Neutrophil (primary cell): ENCODE measurements at regions not wholly inside any gene's neighbourhood (a gene's known extent, or its start where the extent isn't known, plus 50 kb on each side); places are given as distances from the start of the nearest gene placed in this dataset.

Source experiments
- H3K27ac ChIP-seq: fragments of 200-600 bp; sonication (generic); 2 replicates; pipeline ENCODE4 v1.5.1; 2016; ENCODE audit warnings: mild to moderate bottlenecking, moderate library complexity
- H3K27me3 ChIP-seq: fragments of 200-600 bp; sonication (generic); 2 replicates; pipeline ENCODE4 v1.6.0; 2016; ENCODE audit warnings: mild to moderate bottlenecking
- H3K36me3 ChIP-seq: fragments of 200-600 bp; sonication (generic); 2 replicates; pipeline ENCODE4 v1.5.1; 2017
- H3K4me1 ChIP-seq, 2 experiments: fragments of 200-600 bp in 1 of 2; sonication (generic) in 1 of 2; 1 replicate in 1 of 2; 2 replicates in 1 of 2; pipeline versions ENCODE4 v1.5.1 to v1.6.1; 2013 to 2016; ENCODE audit warnings: low read depth in 1 of 2, low read length in 1 of 2, mild to moderate bottlenecking in 1 of 2, moderate library complexity in 1 of 2; ENCODE audit not compliant: control insufficient read depth in 1 of 2, insufficient read depth in 1 of 2
- H3K4me3 ChIP-seq, 2 experiments: fragments of 200-600 bp in 1 of 2; sonication (generic) in 1 of 2; 1 replicate in 1 of 2; 2 replicates in 1 of 2; pipeline ENCODE4 v1.5.1; 2013 to 2016; ENCODE audit warnings: low read depth in 1 of 2, low read length in 1 of 2, mild to moderate bottlenecking in 1 of 2, moderate library complexity in 1 of 2
- H3K9me3 ChIP-seq: fragments of 200-600 bp; sonication (generic); 2 replicates; pipeline ENCODE4 v1.5.1; 2016
- CTCF ChIP-seq: fragments of 200-600 bp; sonication (generic); IDR thresholded peaks from 2 replicates; pipeline ENCODE4 v1.5.1; 2016; ENCODE audit warnings: antibody characterized with exemption

- no peak for TF ChIP-seq CTCF
- peaks cover 35% of the 10 kb centered on the region for H3K36me3 ChIP-seq
- peak overlapping the region; percentile 70 for H3K27ac ChIP-seq
- peaks cover 33 to 36% of the 10 kb centered on the region in 2 experiments for H3K4me1 ChIP-seq
- H3K9me3 ChIP-seq = no peaks in the 10 kb centered on the region
- peak overlapping the region; percentile 48 to 54 for H3K4me3 ChIP-seq
- H3K27me3 ChIP-seq = no peaks in the 10 kb centered on the region
Measured at GRCh38 chr12:124379938-124380754, 85.3 kb downstream of the RFLNA start.

GRCh38 chr12:124379379-124379937, 84.6 kb downstream of the RFLNA start:
- peaks cover 33 to 36% of the 10 kb centered on the region in 2 experiments for H3K4me1 ChIP-seq

GRCh38 chr12:124378926-124379325, 84.0 kb downstream of the RFLNA start:
- Histone ChIP-seq H3K27ac (no peak overlapping the region), H3K4me1 (peaks cover 33 to 36% of the 10 kb centered on the region in 2 experiments), H3K4me3 (no peak overlapping the region), H3K9me3 (no peaks in the 10 kb centered on the region), H3K36me3 (peaks cover 36% of the 10 kb centered on the region), H3K27me3 (no peaks in the 10 kb centered on the region)
- TF ChIP-seq CTCF = no peak

More at GRCh38 chr12:124379379-124379937, 84.6 kb downstream of the RFLNA start:
- no peak for TF ChIP-seq CTCF
- peaks cover 32% of the 10 kb centered on the region for H3K36me3 ChIP-seq
- H3K9me3 ChIP-seq = no peaks in the 10 kb centered on the region
- H3K27ac ChIP-seq = peak overlapping the region; percentile 70
- no peaks in the 10 kb centered on the region for H3K27me3 ChIP-seq
- peak overlapping the region; percentile 48 to 54 for H3K4me3 ChIP-seq

- no peaks in the 10 kb centered on the region for H3K27me3 ChIP-seq
- H3K36me3 ChIP-seq = peaks cover 37% of the 10 kb centered on the region
- no peaks in the 10 kb centered on the region for H3K9me3 ChIP-seq
- H3K4me1 ChIP-seq = peaks cover 33 to 36% of the 10 kb centered on the region in 2 experiments
- no peak overlapping the region for H3K4me3 ChIP-seq
- TF ChIP-seq CTCF = no peak
- H3K27ac ChIP-seq = no peak overlapping the region
Measured at GRCh38 chr12:124377981-124378509, 83.2 kb downstream of the RFLNA start.

- no peaks in the 10 kb centered on the region for H3K9me3 ChIP-seq
- no peak for TF ChIP-seq CTCF
- H3K36me3 ChIP-seq = peaks cover 50% of the 10 kb centered on the region
- no peak overlapping the region for H3K27ac ChIP-seq
- H3K27me3 ChIP-seq = no peaks in the 10 kb centered on the region
- H3K4me3 ChIP-seq = no peak overlapping the region
- peaks cover 21 to 22% of the 10 kb centered on the region in 2 experiments for H3K4me1 ChIP-seq
Measured at GRCh38 chr12:124376435-124376834, 81.5 kb downstream of the RFLNA start.
